ENCODE measurements at regions not wholly inside any gene's neighbourhood (a gene's known extent, or its start where the extent isn't known, plus 50 kb on each side); places are given as distances from the start of the nearest gene placed in this dataset.

DNA sequence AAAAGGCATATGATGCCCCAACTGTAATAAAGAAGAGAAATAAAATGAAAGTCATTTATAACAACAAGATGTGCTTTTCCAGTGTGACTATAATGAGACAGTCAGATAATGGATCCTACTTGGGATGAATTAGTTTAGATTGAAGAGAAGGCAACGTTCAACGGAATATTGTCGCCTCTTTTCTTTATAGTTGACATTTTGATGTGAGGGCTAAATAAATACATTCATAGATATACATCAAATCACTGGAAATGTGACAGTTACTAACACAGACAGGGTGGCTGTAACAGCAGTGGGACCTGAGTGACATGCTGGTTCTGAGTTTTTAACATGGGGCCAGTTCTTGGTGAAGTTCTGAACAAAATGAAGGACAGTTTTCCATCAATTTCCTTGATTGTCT is 61.1 kb upstream of the ATP2B2 start:
- Histone ChIP-seq H3K4me3 (ENCODE audit: low read depth, low read length) (no peak overlapping the region), H3K36me3 (ENCODE audit: control insufficient read depth, insufficient read depth, low read length) (no peaks in the 10 kb centered on the region), H3K27me3 (ENCODE audit: control insufficient read depth, insufficient read depth, low read length) (peaks cover 3% of the 10 kb centered on the region)
- TF ChIP-seq, protein P1, sequence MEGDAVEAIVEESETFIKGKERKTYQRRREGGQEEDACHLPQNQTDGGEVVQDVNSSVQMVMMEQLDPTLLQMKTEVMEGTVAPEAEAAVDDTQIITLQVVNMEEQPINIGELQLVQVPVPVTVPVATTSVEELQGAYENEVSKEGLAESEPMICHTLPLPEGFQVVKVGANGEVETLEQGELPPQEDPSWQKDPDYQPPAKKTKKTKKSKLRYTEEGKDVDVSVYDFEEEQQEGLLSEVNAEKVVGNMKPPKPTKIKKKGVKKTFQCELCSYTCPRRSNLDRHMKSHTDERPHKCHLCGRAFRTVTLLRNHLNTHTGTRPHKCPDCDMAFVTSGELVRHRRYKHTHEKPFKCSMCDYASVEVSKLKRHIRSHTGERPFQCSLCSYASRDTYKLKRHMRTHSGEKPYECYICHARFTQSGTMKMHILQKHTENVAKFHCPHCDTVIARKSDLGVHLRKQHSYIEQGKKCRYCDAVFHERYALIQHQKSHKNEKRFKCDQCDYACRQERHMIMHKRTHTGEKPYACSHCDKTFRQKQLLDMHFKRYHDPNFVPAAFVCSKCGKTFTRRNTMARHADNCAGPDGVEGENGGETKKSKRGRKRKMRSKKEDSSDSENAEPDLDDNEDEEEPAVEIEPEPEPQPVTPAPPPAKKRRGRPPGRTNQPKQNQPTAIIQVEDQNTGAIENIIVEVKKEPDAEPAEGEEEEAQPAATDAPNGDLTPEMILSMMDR (IDR thresholded peaks at IDR 0.05; ENCODE audit: insufficient read depth, low read length, severe bottlenecking) = no peak
- DNase-seq (ENCODE audit: low read depth) = no peak
- no peak for FAIRE-seq

DNA sequence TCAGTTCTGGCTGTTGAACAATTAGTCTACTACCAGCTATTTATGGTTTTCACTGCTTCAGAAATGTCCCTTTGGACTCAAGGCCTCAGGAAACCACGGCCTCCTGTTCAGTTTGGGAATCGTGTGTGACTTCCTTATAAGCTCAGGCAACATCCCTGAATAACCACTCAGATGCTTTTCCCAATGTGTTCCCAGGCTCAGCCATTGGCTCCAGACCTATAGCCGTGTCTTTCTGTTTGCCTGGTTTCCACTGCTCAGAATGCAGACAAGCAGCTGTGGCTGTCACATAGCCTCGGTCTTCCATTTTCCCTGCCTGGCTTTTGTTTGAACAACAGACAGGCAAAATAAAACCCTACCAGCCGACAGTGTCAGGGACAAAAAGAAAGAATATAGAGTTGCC is 63.2 kb upstream of the ATP2B2 start:
- Histone ChIP-seq H3K27me3 (ENCODE audit: control insufficient read depth, insufficient read depth, low read length) (peaks cover 3% of the 10 kb centered on the region), H3K4me3 (ENCODE audit: low read depth, low read length) (no peak overlapping the region)
- FAIRE-seq = no peak

DNA sequence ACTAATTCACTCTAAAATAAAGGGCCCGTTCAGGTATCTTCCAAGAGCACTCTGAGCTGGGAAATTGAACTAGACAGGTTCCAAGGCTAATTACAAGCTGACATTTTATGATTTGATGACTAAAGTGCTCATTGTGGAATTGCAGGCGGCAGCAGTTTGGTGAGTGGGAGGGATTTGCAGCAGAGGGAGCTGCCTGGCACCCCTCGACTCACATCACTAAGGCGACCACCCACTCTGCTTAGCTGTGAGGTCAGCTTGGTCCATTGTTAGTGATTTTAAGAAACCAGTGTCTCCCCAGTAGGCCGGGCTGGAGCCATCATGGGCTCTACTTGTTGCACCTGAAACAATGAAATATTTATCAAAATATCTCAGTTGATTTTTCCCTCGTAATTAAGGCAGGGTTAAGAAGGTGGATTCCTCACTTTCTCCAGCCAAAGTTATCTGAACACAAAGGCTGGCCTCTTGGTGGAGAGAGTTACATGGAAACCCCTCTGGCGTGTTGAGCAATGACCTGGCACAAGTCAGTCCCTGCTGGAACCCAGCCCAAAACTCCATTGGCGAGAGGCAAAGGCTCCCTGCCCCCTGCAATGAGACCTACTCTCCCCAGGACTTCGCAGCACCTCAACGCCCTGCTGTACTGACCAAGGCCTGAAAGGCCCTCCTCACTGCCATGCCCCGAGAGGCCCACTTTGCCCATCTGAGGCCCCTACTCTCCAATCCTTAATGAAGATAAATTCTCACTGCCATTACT is 65.0 kb upstream of the ATP2B2 start:
- Histone ChIP-seq H3K4me3 (ENCODE audit: low read depth, low read length) (no peak overlapping the region), H3K36me3 (ENCODE audit: control insufficient read depth, insufficient read depth, low read length) (no peaks in the 10 kb centered on the region), H3K27me3 (ENCODE audit: control insufficient read depth, insufficient read depth, low read length) (peaks cover 1% of the 10 kb centered on the region)
- no peak for DNase-seq (ENCODE audit: low read depth)
- FAIRE-seq = no peak
- TF ChIP-seq, protein P1 (IDR thresholded peaks at IDR 0.05; ENCODE audit: insufficient read depth, low read length, severe bottlenecking) = no peak

More for the DNA sequence above, 63.2 kb upstream of the ATP2B2 start:
- TF ChIP-seq, protein P1 (IDR thresholded peaks at IDR 0.05; ENCODE audit: insufficient read depth, low read length, severe bottlenecking) = no peak
- no peaks in the 10 kb centered on the region for H3K36me3 ChIP-seq (ENCODE audit: control insufficient read depth, insufficient read depth, low read length)
- DNase-seq (ENCODE audit: low read depth) = no peak

DNA sequence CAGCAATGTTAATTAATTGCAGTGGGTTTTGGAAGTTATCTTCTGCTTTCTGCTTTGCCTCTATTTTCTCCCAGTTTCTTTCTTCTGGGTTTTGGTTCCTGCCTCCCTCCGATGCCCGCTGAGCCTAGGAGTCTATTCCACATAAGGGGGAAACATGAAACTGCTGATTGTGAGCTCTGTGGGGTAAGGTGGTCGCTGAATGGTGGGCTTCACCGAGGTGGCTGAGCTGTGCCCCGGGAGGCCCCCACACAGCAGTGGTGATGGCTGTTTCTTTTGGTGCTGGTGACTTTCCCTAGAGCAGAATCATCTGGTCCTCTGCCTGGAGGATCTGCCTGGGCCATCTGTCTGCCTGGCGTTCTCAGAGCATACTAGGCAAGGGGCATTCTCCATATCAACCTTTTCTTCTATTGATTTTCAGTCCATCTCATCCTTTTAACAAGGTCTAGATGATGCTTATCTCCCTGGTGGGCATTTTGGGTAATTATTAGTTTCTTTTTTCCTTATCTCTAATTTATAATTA is 68.8 kb upstream of the ATP2B2 start:
- Histone ChIP-seq H3K27me3 (ENCODE audit: control insufficient read depth, insufficient read depth, low read length) (no peaks in the 10 kb centered on the region), H3K4me3 (ENCODE audit: low read depth, low read length) (no peak overlapping the region), H3K36me3 (ENCODE audit: control insufficient read depth, insufficient read depth, low read length) (no peaks in the 10 kb centered on the region)
- TF ChIP-seq, protein P1 (IDR thresholded peaks at IDR 0.05; ENCODE audit: insufficient read depth, low read length, severe bottlenecking) = no peak
- FAIRE-seq (no peak), DNase-seq (ENCODE audit: low read depth) (no peak)

DNA sequence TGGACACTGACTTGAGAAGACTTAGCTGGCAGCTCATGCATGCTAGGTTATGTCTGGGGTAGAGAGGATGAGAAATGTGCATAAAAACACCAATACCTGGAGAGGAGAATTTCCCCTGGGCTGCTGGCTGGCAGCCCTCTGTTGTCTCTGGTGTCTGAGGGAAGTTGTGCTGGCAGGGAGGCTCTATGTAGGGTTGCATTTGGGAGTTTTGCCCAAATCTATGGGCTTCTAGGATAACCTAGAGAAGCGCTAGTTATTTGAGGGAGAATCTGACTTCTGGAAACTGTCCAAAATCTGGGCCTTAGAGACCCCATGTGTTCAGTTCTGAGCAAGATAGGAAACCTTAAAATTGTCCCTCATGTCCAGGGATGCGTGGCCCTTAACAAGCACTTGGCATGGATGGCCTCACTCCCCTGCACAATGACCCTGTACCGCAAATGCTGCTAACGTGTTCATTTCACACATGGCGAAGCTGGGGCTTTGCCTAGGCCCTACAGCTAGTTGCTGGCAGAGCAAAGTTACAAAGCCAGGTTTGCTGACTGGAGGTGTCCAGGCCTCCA is 70.3 kb upstream of the ATP2B2 start:
- no peaks in the 10 kb centered on the region for H3K27me3 ChIP-seq (ENCODE audit: control insufficient read depth, insufficient read depth, low read length)
- no peaks in the 10 kb centered on the region for H3K36me3 ChIP-seq (ENCODE audit: control insufficient read depth, insufficient read depth, low read length)
- TF ChIP-seq, protein P1 (IDR thresholded peaks at IDR 0.05; ENCODE audit: insufficient read depth, low read length, severe bottlenecking) = no peak
- FAIRE-seq = no peak
- H3K4me3 ChIP-seq (ENCODE audit: low read depth, low read length) = no peak overlapping the region
- no peak for DNase-seq (ENCODE audit: low read depth)

Data from bronchial epithelial cell (primary cell).